Fibroblast of mammary gland (primary cell): ENCODE measurements at regions not wholly inside any gene's neighbourhood (a gene's known extent, or its start where the extent isn't known, plus 50 kb on each side); places are given as distances from the start of the nearest gene placed in this dataset.
"Not testable (repeated sequence)": the region's sequence is repeated elsewhere in the genome, so short reads cannot be mapped to it uniquely, and the experiment has no call there.

Source experiments
- DNase-seq: peaks from one replicate; pipeline ENCODE4 v3.0.0-alpha.2; 2010; ENCODE audit warnings: low read depth
- H3K4me3 ChIP-seq: 2 replicates; pipeline ENCODE4 v1.5.1; 2011; ENCODE audit warnings: low read depth, mild to moderate bottlenecking, low read length, moderate library complexity; ENCODE audit not compliant: control insufficient read depth
- CTCF ChIP-seq: conservative IDR thresholded peaks from 2 replicates; pipeline ENCODE4 v1.5.1; 2011; ENCODE audit warnings: low read depth, low read length, inconsistent platforms; ENCODE audit not compliant: control insufficient read depth, insufficient read depth

- DNase-seq, H3K4me3 ChIP-seq: not testable (repeated sequence)
Observed at GRCh38 chr6:57946769-57947091, 629.3 kb downstream of the PRIM2 start.

- not testable (repeated sequence) for DNase-seq, H3K4me3 ChIP-seq
Observed at GRCh38 chr6:57948481-57948880, 631.1 kb downstream of the PRIM2 start.

DNA sequence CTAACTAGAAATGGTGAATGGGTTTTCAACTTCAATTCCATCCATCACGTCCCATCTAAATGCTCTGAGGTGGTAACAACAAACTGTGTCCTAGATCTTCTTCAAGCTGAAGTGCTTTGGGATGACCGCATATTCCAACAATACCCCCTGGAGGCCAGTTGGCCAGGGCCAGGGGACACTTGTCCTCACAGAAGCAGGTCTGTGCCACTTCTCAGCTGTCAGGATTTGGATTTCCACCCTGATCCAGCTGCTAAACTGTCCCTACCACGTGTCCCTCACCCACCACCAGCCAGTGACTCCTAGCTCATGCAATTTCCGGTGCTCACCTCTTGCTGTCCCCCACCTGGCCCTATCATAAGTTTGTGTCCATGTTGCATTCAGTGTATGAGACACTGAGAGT, 633.0 kb downstream of the PRIM2 start:
- not testable (repeated sequence) for H3K4me3 ChIP-seq, DNase-seq

DNA sequence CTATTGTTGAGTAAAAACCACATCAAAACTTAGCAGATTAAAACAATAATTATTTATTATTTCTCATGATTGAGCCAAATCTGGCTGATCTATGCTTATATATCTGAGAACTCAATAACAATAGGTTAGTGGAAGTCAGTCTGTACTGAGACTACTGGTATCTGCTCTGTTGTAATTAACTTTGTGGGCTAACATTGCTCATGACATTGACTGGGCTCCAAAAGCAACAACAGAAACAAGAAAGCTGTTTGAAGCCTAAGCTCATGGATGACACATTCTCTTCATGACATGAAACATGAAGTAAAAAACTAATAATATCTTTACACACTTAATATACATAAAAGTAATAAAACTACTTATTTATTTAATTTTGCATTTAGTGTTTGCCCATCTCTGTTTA, 649.3 kb downstream of the PRIM2 start:
- not testable (repeated sequence) for H3K4me3 ChIP-seq
- DNase-seq: peak; percentile 74

DNA sequence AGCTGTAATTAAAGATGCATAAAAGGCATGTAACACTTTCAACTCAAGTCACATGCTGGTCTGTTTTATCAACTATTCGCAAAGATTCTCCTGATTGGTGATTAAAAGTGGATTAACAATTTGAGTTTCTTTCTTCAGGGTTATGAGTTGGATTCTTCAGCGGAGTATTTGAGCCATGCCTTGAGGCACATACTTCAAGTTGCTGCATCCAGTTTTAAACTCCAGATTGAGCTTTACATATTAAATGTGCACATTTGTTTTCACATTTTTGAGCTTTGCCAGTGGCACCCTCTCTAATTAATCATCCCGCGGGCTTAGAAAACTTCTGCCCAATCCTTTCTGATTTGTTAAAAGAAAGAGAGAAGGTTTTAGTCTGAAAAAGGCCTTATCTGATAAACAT, 654.5 kb downstream of the PRIM2 start:
- DNase-seq, H3K4me3 ChIP-seq: not testable (repeated sequence)

DNA sequence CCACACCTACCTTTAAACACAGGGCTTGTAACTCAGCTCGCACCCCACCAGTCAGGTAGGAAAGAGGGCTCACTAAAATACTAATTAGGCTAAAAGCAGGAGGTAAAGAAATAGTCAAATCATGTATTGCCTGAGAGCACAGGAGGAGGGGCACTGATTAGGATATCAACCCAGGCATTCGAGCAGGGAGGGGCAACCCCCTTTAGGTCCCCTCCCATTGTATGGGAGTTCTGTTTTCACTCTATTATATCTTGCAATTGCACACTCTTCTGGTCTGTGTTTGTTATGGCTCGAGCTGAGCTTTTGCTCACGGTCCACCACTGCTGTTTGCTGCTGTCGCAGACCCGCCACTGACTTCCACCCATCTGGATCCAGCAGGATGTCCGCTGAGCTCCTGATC, 657.2 kb downstream of the PRIM2 start:
- DNase-seq: no peak
- no peak for TF ChIP-seq CTCF
- H3K4me3 ChIP-seq: no peak overlapping the region

- not testable (repeated sequence) for DNase-seq, H3K4me3 ChIP-seq
Observed at GRCh38 chr6:57975127-57975526, 657.7 kb downstream of the PRIM2 start.

- not testable (repeated sequence) for H3K4me3 ChIP-seq, DNase-seq
Observed at GRCh38 chr6:57976371-57976770, 658.9 kb downstream of the PRIM2 start.

GRCh38 chr6:57983603-57984002, 666.2 kb downstream of the PRIM2 start:
- peak; percentile 22 for DNase-seq
- H3K4me3 ChIP-seq: not testable (repeated sequence)

GRCh38 chr6:57984575-57984974, 667.1 kb downstream of the PRIM2 start:
- H3K4me3 ChIP-seq, DNase-seq: not testable (repeated sequence)

DNA sequence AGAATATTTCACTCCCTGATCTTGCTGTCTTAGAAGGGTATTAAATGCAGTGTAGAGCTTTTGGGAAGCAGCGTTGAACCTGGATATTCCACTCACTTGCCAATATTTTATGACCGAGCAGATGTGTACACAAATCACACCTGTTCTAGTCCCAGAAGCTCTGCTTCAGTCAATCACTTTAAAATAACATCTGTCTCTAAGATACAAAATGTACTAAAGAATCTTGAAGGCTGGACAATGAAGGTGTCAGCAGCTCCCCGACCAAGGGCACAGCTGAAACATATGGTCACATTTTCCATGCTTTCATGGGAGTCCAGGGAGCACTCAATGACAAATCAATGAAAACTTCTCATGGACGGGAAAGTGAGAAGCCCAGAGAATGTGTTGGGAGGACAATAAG, 668.3 kb downstream of the PRIM2 start:
- not testable (repeated sequence) for DNase-seq, H3K4me3 ChIP-seq

- H3K4me3 ChIP-seq, DNase-seq: not testable (repeated sequence)
Observed at GRCh38 chr6:57986584-57986983, 669.2 kb downstream of the PRIM2 start.

GRCh38 chr6:57989520-57990080, 672.2 kb downstream of the PRIM2 start:
- DNase-seq: peak; percentile 29
- H3K4me3 ChIP-seq: not testable (repeated sequence)

DNA sequence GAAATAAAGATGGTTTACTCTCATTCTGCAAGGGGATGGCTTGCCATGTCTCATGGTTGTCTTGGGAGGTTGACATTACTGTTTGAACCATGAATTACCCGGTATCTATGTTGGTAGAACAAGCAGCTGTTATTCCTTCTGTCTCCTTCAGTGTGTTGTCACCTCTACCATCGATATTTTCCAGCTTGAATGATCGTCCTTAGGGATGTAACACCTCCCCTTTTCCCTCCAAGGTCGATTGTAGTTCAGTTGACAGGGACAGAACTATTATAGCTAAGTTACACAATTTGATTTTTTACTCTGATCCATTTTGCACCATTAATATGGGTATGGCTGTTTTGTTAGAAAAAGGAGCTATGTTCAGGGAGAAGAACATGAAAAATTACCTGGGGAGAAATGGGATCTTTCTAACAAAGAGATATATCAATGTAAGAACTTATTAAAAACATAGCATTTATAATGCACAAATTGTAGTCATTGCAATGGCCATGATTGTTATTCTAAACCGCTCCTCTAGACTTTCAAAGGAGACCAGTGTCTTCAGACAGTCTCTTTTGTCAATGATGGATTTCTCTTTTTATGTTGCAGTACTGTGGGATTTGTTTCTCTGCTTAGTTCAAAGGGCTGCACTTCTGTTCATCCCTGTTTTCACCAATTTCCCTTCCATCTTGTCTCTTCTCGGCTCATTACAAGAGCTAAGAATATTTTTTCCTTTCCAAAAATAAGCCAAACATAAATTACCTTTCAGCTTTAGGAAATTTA, 681.6 kb downstream of the PRIM2 start:
- not testable (repeated sequence) for H3K4me3 ChIP-seq, DNase-seq

GRCh38 chr6:58000233-58000632, 682.8 kb downstream of the PRIM2 start:
- not testable (repeated sequence) for H3K4me3 ChIP-seq, DNase-seq
